ENCODE measurements at regions not wholly inside any gene's neighbourhood (a gene's known extent, or its start where the extent isn't known, plus 50 kb on each side); places are given as distances from the start of the nearest gene placed in this dataset.

GRCh38 chr5:113652161-113652560 is 138.7 kb downstream of the YTHDC2 start:
- no peaks in the 10 kb centered on the region for H3K36me3 ChIP-seq

GRCh38 chr5:113654828-113655227 is 141.3 kb downstream of the YTHDC2 start:
- no peak overlapping the region for H3K27ac ChIP-seq
- no peaks in the 10 kb centered on the region for H3K4me1 ChIP-seq
- TF ChIP-seq POLR2A (IDR thresholded peaks at IDR 0.05), result no peak
- TF ChIP-seq CTCF (IDR thresholded peaks at IDR 0.05), result no peak
- no peak for TF ChIP-seq EP300 (IDR thresholded peaks at IDR 0.05)
- no peaks in the 10 kb centered on the region for H3K36me3 ChIP-seq
- 62 to 72% methylated on average over 3 of the region's 3 CpGs for WGBS, 2 donors
- peaks cover 0 to 5% (median 0%) of the 10 kb centered on the region in 4 donors for H3K9me3 ChIP-seq
- H3K27me3 ChIP-seq, result no peaks in the 10 kb centered on the region
- DNase-seq (ENCODE audit: low spot score in 2 of 2), result no peak
- H3K4me3 ChIP-seq, result no peak overlapping the region

More at GRCh38 chr5:113652161-113652560, 138.7 kb downstream of the YTHDC2 start:
- no peak for DNase-seq (ENCODE audit: low spot score in 2 of 2)
- Histone ChIP-seq H3K4me1 (no peaks in the 10 kb centered on the region), H3K9me3 (peaks cover 0 to 5% (median 0%) of the 10 kb centered on the region in 4 donors), H3K4me3 (no peak overlapping the region), H3K27ac (no peak overlapping the region), H3K27me3 (no peaks in the 10 kb centered on the region)
- TF ChIP-seq EP300 (IDR thresholded peaks at IDR 0.05), result no peak
- no peak for TF ChIP-seq CTCF (IDR thresholded peaks at IDR 0.05)
- no peak for TF ChIP-seq POLR2A (IDR thresholded peaks at IDR 0.05)
- WGBS, 2 donors, result 83 to 86% methylated on average over 7 of the region's 7 CpGs

GRCh38 chr5:113660206-113660605 is 146.7 kb downstream of the YTHDC2 start:
- H3K4me3 ChIP-seq, result no peak overlapping the region
- no peak for TF ChIP-seq EP300 (IDR thresholded peaks at IDR 0.05)
- no peak for TF ChIP-seq CTCF (IDR thresholded peaks at IDR 0.05)
- H3K36me3 ChIP-seq, result no peaks in the 10 kb centered on the region
- peaks cover 0 to 4% (median 0%) of the 10 kb centered on the region in 4 donors for H3K9me3 ChIP-seq
- WGBS, 2 donors, result 60 to 70% methylated on average over 3 of the region's 3 CpGs
- DNase-seq (ENCODE audit: low spot score in 2 of 2), result no peak
- H3K27ac ChIP-seq, result no peak overlapping the region
- no peaks in the 10 kb centered on the region for H3K4me1 ChIP-seq
- H3K27me3 ChIP-seq, result no peaks in the 10 kb centered on the region

GRCh38 chr5:113660706-113661250 is 147.3 kb downstream of the YTHDC2 start:
- no peak overlapping the region for H3K4me3 ChIP-seq
- no peaks in the 10 kb centered on the region for H3K4me1 ChIP-seq
- WGBS, 2 donors, result 33 to 54% methylated on average over 1 of the region's 1 CpG
- DNase-seq (ENCODE audit: low spot score in 2 of 2), result no peak
- no peak for TF ChIP-seq EP300 (IDR thresholded peaks at IDR 0.05)
- no peaks in the 10 kb centered on the region for H3K27me3 ChIP-seq
- peaks cover 0 to 4% (median 0%) of the 10 kb centered on the region in 4 donors for H3K9me3 ChIP-seq
- H3K36me3 ChIP-seq, result no peaks in the 10 kb centered on the region
- no peak overlapping the region for H3K27ac ChIP-seq

- 69 to 75% methylated on average over 7 of the region's 7 CpGs for WGBS, 2 donors
- no peak for TF ChIP-seq EP300 (IDR thresholded peaks at IDR 0.05)
- TF ChIP-seq CTCF (IDR thresholded peaks at IDR 0.05), result no peak
- no peak for TF ChIP-seq POLR2A (IDR thresholded peaks at IDR 0.05)
- DNase-seq (ENCODE audit: low spot score in 2 of 2), result peak in 1 of 2 donors; percentile 14
These were observed 150.5 kb downstream of the YTHDC2 start for GRCh38 chr5:113663879-113664541.

More at GRCh38 chr5:113663879-113664541, 150.5 kb downstream of the YTHDC2 start:
- no peak overlapping the region for H3K27ac ChIP-seq
- no peaks in the 10 kb centered on the region for H3K36me3 ChIP-seq
- H3K27me3 ChIP-seq, result no peaks in the 10 kb centered on the region
- no peak overlapping the region for H3K4me3 ChIP-seq
- peaks cover 0 to 6% (median 0%) of the 10 kb centered on the region in 4 donors for H3K9me3 ChIP-seq
- H3K4me1 ChIP-seq, result no peaks in the 10 kb centered on the region

Data from tibial nerve (tissue), 4 donors.